AG04449 (cell line): ENCODE measurements at regions not wholly inside any gene's neighbourhood (a gene's known extent, or its start where the extent isn't known, plus 50 kb on each side); places are given as distances from the start of the nearest gene placed in this dataset.

ENCODE experiments used
- CTCF ChIA-PET: fragments of 350-600 bp; formaldehyde crosslinking; extraction: SDS; loops from one replicate; lab custom pipeline; 2021; ENCODE audit warnings: antibody characterized with exemption; lab: Yijun Ruan, JAX
- POLR2A ChIA-PET: fragments of 400-600, 350-600 bp; formaldehyde crosslinking; extraction: SDS; loops from one replicate; lab custom pipeline; 2020; ENCODE audit warnings: antibody characterized with exemption, inconsistent platforms; lab: Yijun Ruan, JAX
- DNase-seq: peaks from one replicate; pipeline ENCODE4 v3.0.0-alpha.2; 2010; ENCODE audit warnings: low read depth, low spot score
- H3K4me3 ChIP-seq: 2 replicates; pipeline ENCODE4 v1.5.1; 2011; ENCODE audit warnings: low read depth, mild to moderate bottlenecking, control low read depth, low read length
- TF ChIP-seq, protein P1 (sequence below): IDR thresholded peaks from one replicate; pipeline ENCODE4 v1.5.1; 2011; ENCODE audit warnings: mild to moderate bottlenecking, moderate library complexity, low read length, control low read depth, inconsistent platforms; ENCODE audit not compliant: insufficient read depth; ENCODE audit errors: missing control alignments

- DNase-seq = no peak
- TF ChIP-seq, protein P1, sequence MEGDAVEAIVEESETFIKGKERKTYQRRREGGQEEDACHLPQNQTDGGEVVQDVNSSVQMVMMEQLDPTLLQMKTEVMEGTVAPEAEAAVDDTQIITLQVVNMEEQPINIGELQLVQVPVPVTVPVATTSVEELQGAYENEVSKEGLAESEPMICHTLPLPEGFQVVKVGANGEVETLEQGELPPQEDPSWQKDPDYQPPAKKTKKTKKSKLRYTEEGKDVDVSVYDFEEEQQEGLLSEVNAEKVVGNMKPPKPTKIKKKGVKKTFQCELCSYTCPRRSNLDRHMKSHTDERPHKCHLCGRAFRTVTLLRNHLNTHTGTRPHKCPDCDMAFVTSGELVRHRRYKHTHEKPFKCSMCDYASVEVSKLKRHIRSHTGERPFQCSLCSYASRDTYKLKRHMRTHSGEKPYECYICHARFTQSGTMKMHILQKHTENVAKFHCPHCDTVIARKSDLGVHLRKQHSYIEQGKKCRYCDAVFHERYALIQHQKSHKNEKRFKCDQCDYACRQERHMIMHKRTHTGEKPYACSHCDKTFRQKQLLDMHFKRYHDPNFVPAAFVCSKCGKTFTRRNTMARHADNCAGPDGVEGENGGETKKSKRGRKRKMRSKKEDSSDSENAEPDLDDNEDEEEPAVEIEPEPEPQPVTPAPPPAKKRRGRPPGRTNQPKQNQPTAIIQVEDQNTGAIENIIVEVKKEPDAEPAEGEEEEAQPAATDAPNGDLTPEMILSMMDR = no peak
- no peak overlapping the region for H3K4me3 ChIP-seq
- CTCF ChIA-PET = no interaction called here
- POLR2A ChIA-PET = no interaction called here
Measured at GRCh38 chr7:41152179-41152678, 550.7 kb downstream of the INHBA start.

DNA sequence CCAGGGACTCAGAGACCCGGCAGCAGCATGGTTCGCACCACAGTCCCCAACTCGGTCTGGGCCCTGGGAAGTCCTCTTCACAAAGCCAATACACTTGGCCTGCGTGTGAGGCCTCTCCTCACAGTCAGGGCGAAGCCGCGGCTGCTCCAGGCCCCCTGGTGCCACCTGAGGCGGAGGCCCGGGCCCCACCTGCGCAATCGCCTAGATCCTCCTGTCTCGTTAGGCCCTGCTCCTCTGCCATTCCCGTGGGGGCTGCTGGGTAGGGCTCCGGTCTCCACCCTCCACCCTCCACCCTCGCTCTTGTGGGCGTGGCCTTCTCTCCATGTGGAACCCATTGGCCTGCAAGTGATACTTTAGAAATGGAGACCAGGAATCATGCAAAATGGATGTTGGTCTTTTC is 553.3 kb downstream of the INHBA start:
- POLR2A ChIA-PET = no interaction called here
- TF ChIP-seq, protein P1 = no peak
- H3K4me3 ChIP-seq = no peak overlapping the region
- no peak for DNase-seq
- CTCF ChIA-PET = no interaction called here

- CTCF ChIA-PET = interaction anchor here (1.5 kb wide), 1 partner anchor 548 kb away, joined by 3 read pairs; no protein-coding TSS in a partner anchor
- POLR2A ChIA-PET = no interaction called here
- TF ChIP-seq, protein P1 = no peak
- peak; percentile 71 for DNase-seq
- no peak overlapping the region for H3K4me3 ChIP-seq
Measured at GRCh38 chr7:41148521-41148951, 554.4 kb downstream of the INHBA start.

GRCh38 chr7:41147606-41148485 is 555.0 kb downstream of the INHBA start:
- no peak for DNase-seq
- H3K4me3 ChIP-seq = no peak overlapping the region
- TF ChIP-seq, protein P1 = no peak
- ChIA-PET POLR2A (no interaction called here), CTCF (interaction anchor here (0.9 to 1.5 kb wide), 3 partner anchors 9 to 549 kb away, joined by 3 to 4 read pairs (median 3); no protein-coding TSS in a partner anchor)

- CTCF ChIA-PET = no interaction called here
- DNase-seq = no peak
- POLR2A ChIA-PET = interaction anchor here (0.6 kb wide), 1 partner anchor 537 kb away, joined by 3 read pairs; no protein-coding TSS in a partner anchor
- no peak overlapping the region for H3K4me3 ChIP-seq
- TF ChIP-seq, protein P1 = no peak
Measured at GRCh38 chr7:41146429-41146828, 556.5 kb downstream of the INHBA start.

- H3K4me3 ChIP-seq = no peak overlapping the region
- no peak for DNase-seq
- TF ChIP-seq, protein P1 = no peak
- CTCF ChIA-PET = no interaction called here
- POLR2A ChIA-PET = no interaction called here
Measured at GRCh38 chr7:41145656-41146055, 557.2 kb downstream of the INHBA start.
